Ishikawa (cell line): ENCODE measurements at regions not wholly inside any gene's neighbourhood (a gene's known extent, or its start where the extent isn't known, plus 50 kb on each side); places are given as distances from the start of the nearest gene placed in this dataset.
A peak's percentile ranks its signal among the peaks of the same experiment; 100 is the strongest.

ENCODE experiments used
- CREB1 ChIP-seq: IDR thresholded peaks from 2 replicates; pipeline ENCODE4 v1.6.1; 2012; ENCODE audit warnings: low read depth
- EGR1 ChIP-seq: IDR thresholded peaks from 2 replicates; pipeline ENCODE4 v1.6.1; 2012
- EP300 ChIP-seq: IDR thresholded peaks from 2 replicates; pipeline ENCODE4 v1.6.1; 2012; ENCODE audit warnings: borderline replicate concordance
- FOXM1 ChIP-seq: IDR thresholded peaks from 2 replicates; pipeline ENCODE4 v1.6.1; 2012; ENCODE audit warnings: low read depth, borderline replicate concordance
- MAX ChIP-seq: IDR thresholded peaks from 2 replicates; pipeline ENCODE4 v1.6.1; 2012
- RAD21 ChIP-seq: IDR thresholded peaks from 2 replicates; pipeline ENCODE4 v1.6.1; 2012; ENCODE audit warnings: low read depth
- REST ChIP-seq: IDR thresholded peaks from 2 replicates; pipeline ENCODE4 v1.6.1; 2012; ENCODE audit warnings: low read depth, mild to moderate bottlenecking
- TAF1 ChIP-seq: IDR thresholded peaks from 2 replicates; pipeline ENCODE4 v1.6.1; 2012; ENCODE audit warnings: low read depth, mild to moderate bottlenecking
- USF1 ChIP-seq: IDR thresholded peaks from 2 replicates; pipeline ENCODE4 v1.6.1; 2012
- YY1 ChIP-seq: IDR thresholded peaks from 2 replicates; pipeline ENCODE4 v1.6.1; 2012; ENCODE audit warnings: low read depth

GRCh38 chr4:100093091-100093866 lies 97.0 kb downstream of the DDIT4L start:
- TF ChIP-seq EP300 (no peak), USF1 (no peak), YY1 (no peak), RAD21 (peak; percentile 76), FOXM1 (no peak), MAX (no peak), TAF1 (no peak), EGR1 (no peak), REST (no peak), CREB1 (peak; percentile 50)
